H1 (cell line): ENCODE measurements at regions not wholly inside any gene's neighbourhood (a gene's known extent, or its start where the extent isn't known, plus 50 kb on each side); places are given as distances from the start of the nearest gene placed in this dataset.

ENCODE experiments used
- CTCF ChIA-PET: fragments of 300-600 bp; sonication (Branson Sonifier 250); formaldehyde crosslinking; loops from one replicate; lab custom pipeline; 2021; ENCODE audit not compliant: partially characterized antibody; lab: Charles Lee
- POLR2A ChIA-PET: fragments of 300-600 bp; sonication (Branson Sonifier 250); formaldehyde crosslinking; loops from one replicate; lab custom pipeline; 2021; ENCODE audit warnings: inconsistent platforms; ENCODE audit not compliant: partially characterized antibody; lab: Charles Lee
- DNase-seq, 2 experiments: peaks; one replicate each; pipeline versions ENCODE4 v3.0.0 to v3.0.0-alpha.2; 2010 to 2022; ENCODE audit warnings: low spot score in 2 of 2, low read depth in 1 of 2, mixed read lengths in 1 of 2
- FAIRE-seq: peaks from 2 replicates; lab custom pipeline; 2011; peaks lifted over from hg19 to GRCh38; lab: Jason Lieb, UNC
- H2AFZ ChIP-seq: 2 replicates; pipeline ENCODE4 v1.8.1; 2012; ENCODE audit warnings: low read length, inconsistent platforms
- H2AK5ac ChIP-seq: 2 replicates; pipeline ENCODE4 v1.6.1; 2013; ENCODE audit warnings: low read depth, low read length
- H2BK120ac ChIP-seq: replicated peaks from 2 replicates; pipeline ENCODE3; 2013; ENCODE audit warnings: low read depth, low read length, inconsistent platforms
- H2BK12ac ChIP-seq: 2 replicates; pipeline ENCODE4 v1.6.1; 2013; ENCODE audit warnings: low read depth, low read length
- H2BK15ac ChIP-seq: 2 replicates; pipeline ENCODE4 v1.6.1; 2013; ENCODE audit warnings: low read length
- H2BK20ac ChIP-seq: 2 replicates; pipeline ENCODE4 v1.6.1; 2013; ENCODE audit warnings: low read length
- H2BK5ac ChIP-seq: 2 replicates; pipeline ENCODE4 v1.6.1; 2013; ENCODE audit warnings: low read depth, low read length
- H3K14ac ChIP-seq: 2 replicates; pipeline ENCODE4 v1.6.1; 2013; ENCODE audit warnings: inconsistent platforms; ENCODE audit not compliant: insufficient read length
- H3K18ac ChIP-seq: 2 replicates; pipeline ENCODE4 v1.6.1; 2013; ENCODE audit warnings: low read length; ENCODE audit errors: extremely low read depth
- H3K23ac ChIP-seq: 2 replicates; pipeline ENCODE4 v1.6.1; 2013; ENCODE audit warnings: inconsistent platforms; ENCODE audit not compliant: insufficient read length
- H3K23me2 ChIP-seq: 2 replicates; pipeline ENCODE4 v1.6.1; 2013; ENCODE audit warnings: low read depth, low read length
- H3K27ac ChIP-seq: 2 replicates; pipeline ENCODE4 v1.6.1; 2011; ENCODE audit warnings: low read depth, low read length, inconsistent platforms
- H3K27me3 ChIP-seq, 4 experiments: replicated peaks in 1 of 4; 1 replicate in 1 of 4; 2 replicates in 3 of 4; pipeline versions ENCODE4 v1.6.1 to v1.8.1; 2011 to 2013; ENCODE audit warnings: low read length in 3 of 4, mild to moderate bottlenecking in 3 of 4, inconsistent platforms in 2 of 4, mixed read lengths in 2 of 4, moderate library complexity in 1 of 4; ENCODE audit not compliant: control insufficient read depth in 3 of 4, insufficient read depth in 3 of 4; ENCODE audit errors: extremely low read depth in 1 of 4
- H3K36me3 ChIP-seq, 4 experiments: 2 replicates each; pipeline versions ENCODE4 v1.6.1 to v1.8.1; 2011 to 2013; ENCODE audit warnings: mild to moderate bottlenecking in 4 of 4, low read length in 3 of 4, moderate library complexity in 2 of 4, control low read depth in 1 of 4, inconsistent platforms in 1 of 4; ENCODE audit not compliant: insufficient read depth in 4 of 4, control insufficient read depth in 2 of 4
- H3K4ac ChIP-seq: replicated peaks from 2 replicates; pipeline ENCODE3; 2013; ENCODE audit warnings: low read length, low read depth, mixed read lengths, inconsistent platforms; ENCODE audit not compliant: insufficient read length
- H3K4me1 ChIP-seq, 4 experiments: replicated peaks in 1 of 4; 1 replicate in 1 of 4; 2 replicates in 3 of 4; pipeline versions ENCODE4 v1.6.1 to v1.8.1; 2011 to 2013; ENCODE audit warnings: low read length in 3 of 4, inconsistent platforms in 2 of 4, mixed read lengths in 1 of 4; ENCODE audit not compliant: insufficient read depth in 4 of 4, control insufficient read depth in 3 of 4
- H3K4me2 ChIP-seq, 2 experiments: 2 replicates each; pipeline versions ENCODE4 v1.6.1 to v1.8.1; 2011 to 2013; ENCODE audit warnings: low read depth in 2 of 2, low read length in 2 of 2, control low read depth in 1 of 2, inconsistent platforms in 1 of 2, mild to moderate bottlenecking in 1 of 2; ENCODE audit not compliant: insufficient read depth in 1 of 2
- H3K4me3 ChIP-seq, 4 experiments: fragments of 200-600, 300-600 bp in 1 of 4; sonication (generic), shearing (Covaris generic), sonication (Bioruptor Twin) in 1 of 4; 2 replicates each; pipeline versions ENCODE4 v1.5.1 to v1.8.1; 2011 to 2016; ENCODE audit warnings: low read length in 4 of 4, low read depth in 3 of 4, control low read depth in 2 of 4, inconsistent platforms in 2 of 4, mild to moderate bottlenecking in 2 of 4, mixed read lengths in 1 of 4, moderate library complexity in 1 of 4; ENCODE audit not compliant: insufficient read depth in 2 of 4; ENCODE audit errors: extremely low read depth in 1 of 4
- H3K56ac ChIP-seq: replicated peaks from 2 replicates; pipeline ENCODE3; 2013; ENCODE audit warnings: low read depth, mild to moderate bottlenecking, mixed read lengths, low read length, inconsistent platforms; ENCODE audit not compliant: insufficient read length
- H3K79me1 ChIP-seq: 2 replicates; pipeline ENCODE4 v1.6.1; 2013; ENCODE audit warnings: low read depth, low read length, control low read depth
- H3K79me2 ChIP-seq, 2 experiments: 2 replicates each; pipeline versions ENCODE4 v1.6.1 to v1.8.1; 2012 to 2013; ENCODE audit warnings: low read length in 2 of 2, mild to moderate bottlenecking in 2 of 2, inconsistent platforms in 1 of 2; ENCODE audit not compliant: insufficient read depth in 2 of 2, control insufficient read depth in 1 of 2
- H3K9ac ChIP-seq, 4 experiments: replicated peaks in 1 of 4; 1 replicate in 1 of 4; 2 replicates in 3 of 4; pipeline versions ENCODE4 v1.6.1 to v1.8.1; 2011 to 2013; ENCODE audit warnings: low read depth in 3 of 4, low read length in 3 of 4, control low read depth in 2 of 4, mild to moderate bottlenecking in 2 of 4, moderate library complexity in 2 of 4, inconsistent platforms in 1 of 4; ENCODE audit errors: extremely low read depth in 1 of 4
- H3K9me3 ChIP-seq, 2 experiments: 2 replicates each; pipeline versions ENCODE4 v1.6.1 to v1.8.1; 2012 to 2013; ENCODE audit warnings: mild to moderate bottlenecking in 2 of 2, moderate library complexity in 2 of 2, control low read depth in 1 of 2, inconsistent platforms in 1 of 2, low read depth in 1 of 2, low read length in 1 of 2, mixed read lengths in 1 of 2; ENCODE audit not compliant: insufficient read depth in 2 of 2
- H4K20me1 ChIP-seq, 2 experiments: replicated peaks in 1 of 2; 2 replicates each; pipeline versions ENCODE3 to v1.8.1; 2011 to 2013; ENCODE audit warnings: inconsistent platforms in 2 of 2, low read length in 2 of 2, mild to moderate bottlenecking in 1 of 2; ENCODE audit not compliant: insufficient read depth in 2 of 2, control insufficient read depth in 1 of 2
- H4K5ac ChIP-seq: 2 replicates; pipeline ENCODE4 v1.6.1; 2013; ENCODE audit warnings: low read length, low read depth, mixed read lengths, inconsistent platforms; ENCODE audit not compliant: insufficient read length
- H4K8ac ChIP-seq: 2 replicates; pipeline ENCODE4 v1.8.0; 2013; ENCODE audit warnings: mild to moderate bottlenecking, moderate library complexity, low read length, inconsistent platforms; ENCODE audit not compliant: insufficient read depth; ENCODE audit errors: extremely low read depth
- H4K91ac ChIP-seq: replicated peaks from 2 replicates; pipeline ENCODE3; 2013; ENCODE audit warnings: low read length, mixed read lengths, inconsistent platforms; ENCODE audit not compliant: insufficient read length
- EGR1 ChIP-seq: IDR thresholded peaks from 2 replicates; pipeline ENCODE4 v1.6.1; 2011; ENCODE audit warnings: low read depth, low read length, borderline replicate concordance
- HDAC2 ChIP-seq, 2 experiments: fragments of 300-600 bp in 1 of 2; sonication (generic) in 1 of 2; IDR thresholded peaks; 2 replicates each; pipeline ENCODE4 v1.6.1; 2011 to 2012; ENCODE audit warnings: low read depth in 2 of 2, low read length in 2 of 2, mild to moderate bottlenecking in 2 of 2, moderate library complexity in 2 of 2, borderline replicate concordance in 1 of 2, inconsistent platforms in 1 of 2
- KDM4A ChIP-seq: IDR thresholded peaks from one replicate; pipeline ENCODE4 v1.7.1; 2012; ENCODE audit warnings: low read depth, mild to moderate bottlenecking, moderate library complexity, low read length, inconsistent platforms; ENCODE audit not compliant: severe bottlenecking
- POLR2A ChIP-seq, 2 experiments: IDR thresholded peaks; 1 replicate in 1 of 2; 2 replicates in 1 of 2; pipeline ENCODE4 v1.6.1; 2011; ENCODE audit warnings: low read depth in 2 of 2, low read length in 2 of 2, mild to moderate bottlenecking in 2 of 2; ENCODE audit errors: control extremely low read depth in 1 of 2
- POLR2AphosphoS5 ChIP-seq: IDR thresholded peaks from 2 replicates; pipeline ENCODE4 v1.6.1; 2011; ENCODE audit warnings: low read depth, low read length
- RFX5 ChIP-seq: IDR thresholded peaks from 2 replicates; pipeline ENCODE4 v1.6.1; 2011; ENCODE audit warnings: low read depth, low read length, improper control_type of control experiment, borderline replicate concordance
- RXRA ChIP-seq: IDR thresholded peaks from 2 replicates; pipeline ENCODE4 v1.6.1; 2011; ENCODE audit warnings: low read depth, mild to moderate bottlenecking, low read length, moderate library complexity; ENCODE audit not compliant: insufficient read depth
- SIN3A ChIP-seq, 2 experiments: IDR thresholded peaks in 1 of 2; conservative IDR thresholded peaks in 1 of 2; 2 replicates each; pipeline ENCODE4 v1.6.1; 2011 to 2012; ENCODE audit warnings: low read length in 2 of 2, improper control_type of control experiment in 1 of 2, low read depth in 1 of 2, mild to moderate bottlenecking in 1 of 2
- SRF ChIP-seq: IDR thresholded peaks from 2 replicates; pipeline ENCODE4 v1.6.1; 2011; ENCODE audit warnings: mild to moderate bottlenecking, low read depth, low read length, moderate library complexity
- SUZ12 ChIP-seq: fragments of 200-600 bp; sonication (generic); IDR thresholded peaks from 2 replicates; pipeline ENCODE4 v1.6.1; 2012; ENCODE audit warnings: mild to moderate bottlenecking, inconsistent platforms, low read length, moderate library complexity, mixed read lengths
- TAF1 ChIP-seq: IDR thresholded peaks from 2 replicates; pipeline ENCODE4 v1.6.1; 2011; ENCODE audit warnings: mild to moderate bottlenecking, low read depth, low read length
- TAF7 ChIP-seq: optimal IDR thresholded peaks from 2 replicates; pipeline ENCODE3; 2011; ENCODE audit warnings: low read depth, mild to moderate bottlenecking, inconsistent platforms, low read length, moderate library complexity, borderline replicate concordance
- YY1 ChIP-seq: IDR thresholded peaks from 2 replicates; pipeline ENCODE4 v1.6.1; 2011; ENCODE audit warnings: low read depth, mild to moderate bottlenecking, low read length
- ZNF274 ChIP-seq: IDR thresholded peaks from 2 replicates; pipeline ENCODE4 v1.7.0; 2012; ENCODE audit warnings: low read length, borderline replicate concordance; ENCODE audit errors: extremely low read depth
- WGBS, 2 experiments: shearing (Covaris generic) in 1 of 2; methylation state at CpG; one replicate each; pipeline versions ENCODE4 v1.1.6 to v1.1.7; 2013 to 2015; ENCODE audit warnings: low lambda C conversion rate in 2 of 2, mixed read lengths in 2 of 2, inconsistent platforms in 1 of 2, low coverage in 1 of 2, missing lambda C conversion rate in 1 of 2; ENCODE audit not compliant: insufficient replicate concordance in 2 of 2, insufficient coverage in 1 of 2, insufficient read length in 1 of 2; ENCODE audit errors: extremely low coverage in 1 of 2, missing lambda C conversion rate in 1 of 2; 5-methylcytosine and 5-hydroxymethylcytosine counted together
- TF ChIP-seq, protein P1 (sequence below): IDR thresholded peaks from 2 replicates; pipeline ENCODE4 v1.6.1; 2012; ENCODE audit warnings: inconsistent platforms

DNA sequence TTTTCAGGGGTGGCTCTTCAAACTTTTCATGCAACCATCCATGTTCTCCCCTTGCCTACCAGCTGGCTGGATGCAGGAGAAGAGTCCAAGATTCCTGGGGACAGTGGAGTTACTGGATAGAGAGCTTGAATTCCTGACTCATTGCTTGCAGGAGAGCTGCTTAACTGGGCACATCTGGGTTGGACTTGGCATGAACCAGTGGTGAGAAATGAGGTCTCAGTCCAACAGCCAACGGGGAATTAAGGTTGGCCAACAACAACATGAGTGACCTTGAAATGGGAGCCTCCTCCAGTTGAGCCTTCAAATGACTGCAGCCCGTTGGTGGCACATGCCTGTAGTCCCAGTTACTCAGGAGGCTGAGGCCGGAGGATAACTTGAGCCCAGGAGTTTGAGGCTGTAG, 58.1 kb upstream of the OPN4 start:
- Histone ChIP-seq H2AK5ac (no peak overlapping the region), H3K23me2 (no peaks in the 10 kb centered on the region), H3K79me2 (no peaks in the 10 kb centered on the region), H3K14ac (no peak overlapping the region), H4K20me1 (no peaks in the 10 kb centered on the region), H3K18ac (no peak overlapping the region), H3K23ac (no peak overlapping the region), H4K5ac (no peak overlapping the region), H3K4ac (no peak overlapping the region), H2AFZ (no peak overlapping the region), H3K9ac (no peak overlapping the region), H3K4me2 (no peak overlapping the region), H3K36me3 (no peaks in the 10 kb centered on the region), H3K27me3 (no peaks in the 10 kb centered on the region), H3K9me3 (no peaks in the 10 kb centered on the region), H2BK120ac (no peak overlapping the region), H2BK5ac (no peak overlapping the region), H3K56ac (no peak overlapping the region), H2BK15ac (no peak overlapping the region), H4K8ac (no peak overlapping the region), H3K4me1 (peaks cover 5 to 16% (median 8%) of the 10 kb centered on the region in 4 experiments), H4K91ac (no peak overlapping the region), H3K4me3 (no peak overlapping the region), H3K27ac (no peak overlapping the region), H3K79me1 (no peaks in the 10 kb centered on the region), H2BK20ac (no peak overlapping the region), H2BK12ac (no peak overlapping the region)
- FAIRE-seq: no peak
- CTCF ChIA-PET: interaction anchor here (0.6 to 4.0 kb wide), 6 partner anchors 9 to 1743 kb away, joined by 3 to 22 read pairs (median 4); no protein-coding TSS in a partner anchor
- TF ChIP-seq SIN3A (conservative IDR thresholded peaks at IDR 0.05 in 1 of 2, IDR thresholded peaks at IDR 0.05 in 1 of 2; ENCODE audit: low read depth in 1 of 2, low read length in 2 of 2): no peak
- TF ChIP-seq POLR2A (IDR thresholded peaks at IDR 0.05; ENCODE audit: control extremely low read depth in 1 of 2, low read depth in 2 of 2, low read length in 2 of 2): no peak
- TF ChIP-seq POLR2AphosphoS5: no peak
- TF ChIP-seq, protein P1, sequence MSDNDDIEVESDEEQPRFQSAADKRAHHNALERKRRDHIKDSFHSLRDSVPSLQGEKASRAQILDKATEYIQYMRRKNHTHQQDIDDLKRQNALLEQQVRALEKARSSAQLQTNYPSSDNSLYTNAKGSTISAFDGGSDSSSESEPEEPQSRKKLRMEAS: no peak
- no peak for TF ChIP-seq TAF1
- no peak for TF ChIP-seq HDAC2 (IDR thresholded peaks at IDR 0.05; ENCODE audit: borderline replicate concordance in 1 of 2, low read depth in 2 of 2, low read length in 2 of 2)
- TF ChIP-seq KDM4A: no peak
- no peak for TF ChIP-seq RXRA
- no peak for TF ChIP-seq TAF7
- no peak for TF ChIP-seq ZNF274
- no peak for TF ChIP-seq EGR1
- TF ChIP-seq RFX5: no peak
- TF ChIP-seq SUZ12: no peak
- no peak for TF ChIP-seq SRF
- no peak for TF ChIP-seq YY1
- 94% methylated on average over 3 of the region's 3 CpGs; no CpG with 5 or more reads in 1 of the 2 experiments for WGBS, 2 experiments
- DNase-seq: no peak
- POLR2A ChIA-PET: no interaction called here
